GM18951 (cell line): ENCODE measurements at regions not wholly inside any gene's neighbourhood (a gene's known extent, or its start where the extent isn't known, plus 50 kb on each side); places are given as distances from the start of the nearest gene placed in this dataset.
"Not testable (repeated sequence)": the region's sequence is repeated elsewhere in the genome, so short reads cannot be mapped to it uniquely, and the experiment has no call there.

Experiments used
- POLR2A ChIP-seq: IDR thresholded peaks from 4 replicates; pipeline ENCODE4 v1.6.1; 2011; ENCODE audit warnings: mild to moderate bottlenecking; ENCODE audit not compliant: insufficient read length, insufficient read depth; ENCODE audit errors: extremely low read depth
- in situ Hi-C: fragments of 300-500 bp; cut with MboI; formaldehyde crosslinking; loops from one replicate; pipeline ENCODE4 v1.12.0; 2022; ENCODE audit warnings: low sequenced_read_pairs, mixed read lengths, inconsistent platforms; ENCODE audit not compliant: unreplicated experiment

DNA sequence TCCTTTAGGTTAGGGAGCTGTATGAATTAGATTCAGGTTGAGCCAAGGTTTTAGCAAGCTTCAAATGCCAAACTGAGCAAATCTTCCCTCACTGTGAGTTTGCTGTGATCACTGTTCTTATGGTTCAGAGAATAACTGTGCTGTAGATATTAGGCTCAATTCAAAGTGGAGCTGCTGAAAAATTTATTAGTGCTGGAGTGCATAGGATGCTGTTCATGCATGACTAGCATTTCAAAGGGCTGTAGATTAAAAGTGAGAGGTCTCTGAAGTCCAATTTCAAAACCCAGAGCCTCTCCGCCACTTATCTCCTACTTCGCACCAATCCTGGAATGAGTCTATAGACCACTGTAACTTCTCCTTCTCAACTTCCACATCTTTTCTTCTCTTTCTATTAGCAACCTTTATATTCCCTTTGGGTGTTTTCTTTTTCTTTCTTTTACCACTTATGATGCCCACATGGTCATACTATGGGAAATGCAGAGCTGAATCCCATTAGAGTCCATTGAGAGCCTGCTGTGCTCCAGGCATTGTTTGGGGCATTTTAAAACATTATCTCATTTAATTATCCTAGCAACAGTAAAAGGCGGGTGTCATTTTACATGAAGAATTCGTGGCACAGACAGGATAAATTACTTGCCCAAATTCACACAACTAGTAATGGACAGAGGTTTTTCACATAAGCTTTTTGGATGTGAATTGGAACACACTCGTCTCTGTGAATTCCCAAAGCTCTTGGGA lies 77.5 kb upstream of the EEA1 start:
- TF ChIP-seq POLR2A = no peak
- in situ Hi-C loops = no loop called here

DNA sequence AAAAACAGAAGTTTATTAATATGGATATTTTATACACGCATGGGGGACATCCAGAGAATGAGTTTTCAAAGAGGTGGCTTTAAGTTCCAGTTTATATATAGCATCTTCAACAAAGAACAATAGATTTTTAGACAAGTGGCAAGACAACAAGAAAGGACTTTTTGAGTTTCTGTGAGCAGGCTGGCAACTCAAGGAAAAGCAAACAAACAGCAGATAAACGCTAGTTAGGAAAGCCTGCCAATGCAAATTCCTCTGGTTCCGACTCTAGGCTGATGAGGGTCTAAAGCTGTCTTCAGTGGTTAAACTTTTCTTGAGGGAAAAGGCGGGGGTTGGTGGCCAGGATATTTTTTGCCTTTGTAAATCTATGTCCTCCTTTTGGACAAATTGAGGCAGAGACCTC lies 78.4 kb upstream of the EEA1 start:
- in situ Hi-C loops = no loop called here
- TF ChIP-seq POLR2A = no peak

DNA sequence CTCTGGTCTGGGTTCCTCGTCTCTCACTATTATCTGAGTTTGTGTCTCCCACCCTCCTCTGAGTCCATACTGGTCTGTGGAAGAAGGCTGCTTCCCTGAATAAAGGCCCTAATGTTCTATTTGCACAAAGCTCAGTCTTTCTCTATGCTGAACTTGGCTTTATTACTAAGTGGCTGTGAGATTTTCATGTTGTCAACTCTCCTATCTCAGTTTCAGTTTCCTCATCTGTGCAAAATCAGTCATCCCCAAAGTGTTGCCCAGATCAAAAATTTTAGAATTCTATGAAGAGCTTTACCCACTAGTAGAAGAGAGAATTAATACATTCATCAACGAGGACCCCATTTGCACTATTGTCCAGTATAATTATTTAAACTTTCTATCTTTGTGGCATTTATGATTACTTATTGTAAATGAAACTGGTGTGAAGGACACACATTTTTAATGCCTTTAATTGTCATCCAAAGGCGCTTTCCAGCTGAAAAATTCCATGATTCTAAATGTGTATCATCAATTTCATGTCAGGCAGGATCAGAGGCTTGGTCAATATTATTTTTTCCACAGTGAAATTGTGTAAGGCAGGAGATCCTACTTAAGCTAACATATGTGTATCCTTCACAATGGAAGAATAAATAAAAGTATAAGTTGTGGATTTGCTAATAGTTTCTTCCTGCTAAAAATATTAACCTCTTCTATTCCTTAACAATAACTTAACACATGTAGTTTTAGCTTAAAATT lies 79.1 kb upstream of the EEA1 start:
- no peak for TF ChIP-seq POLR2A
- in situ Hi-C loops = no loop called here

DNA sequence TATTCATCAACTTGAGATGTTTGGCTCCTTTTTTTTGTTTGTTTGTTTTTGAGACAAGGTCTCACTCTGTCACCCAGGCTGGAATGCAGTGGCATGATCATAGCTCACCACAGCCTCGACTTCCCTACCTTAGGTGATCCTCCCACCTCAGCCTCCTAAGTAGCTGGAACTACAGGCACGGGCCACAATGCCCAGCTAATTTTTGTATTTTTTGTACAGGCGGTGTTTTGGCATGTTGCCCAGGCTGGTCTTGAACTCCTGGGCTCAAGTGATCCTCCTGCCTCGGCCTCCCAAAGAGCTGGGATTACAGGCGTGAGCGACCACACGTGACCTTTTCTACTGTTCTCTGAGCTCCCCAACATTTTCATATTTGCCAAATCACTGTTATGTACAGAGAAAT lies 79.8 kb upstream of the EEA1 start:
- in situ Hi-C loops = not testable (repeated sequence)

DNA sequence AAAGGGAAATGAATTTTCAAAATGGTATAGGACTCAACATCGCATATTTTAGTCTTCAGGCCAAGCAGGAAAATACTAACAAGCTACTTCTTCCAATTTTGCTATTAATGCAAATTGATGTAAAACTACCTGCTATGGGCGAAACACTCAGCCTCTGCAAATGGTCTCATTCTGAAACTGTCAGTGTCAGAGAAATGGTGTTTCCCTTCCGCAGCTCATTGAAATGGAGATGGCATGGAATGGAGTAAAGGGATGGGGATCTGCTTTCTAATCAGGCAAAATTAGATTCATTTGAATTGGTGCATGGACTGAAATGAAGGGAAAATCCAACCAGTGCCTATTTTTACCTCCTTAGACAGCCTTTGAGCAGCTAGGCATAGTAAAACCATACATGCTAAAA lies 80.4 kb upstream of the EEA1 start:
- no peak for TF ChIP-seq POLR2A
- in situ Hi-C loops = no loop called here

DNA sequence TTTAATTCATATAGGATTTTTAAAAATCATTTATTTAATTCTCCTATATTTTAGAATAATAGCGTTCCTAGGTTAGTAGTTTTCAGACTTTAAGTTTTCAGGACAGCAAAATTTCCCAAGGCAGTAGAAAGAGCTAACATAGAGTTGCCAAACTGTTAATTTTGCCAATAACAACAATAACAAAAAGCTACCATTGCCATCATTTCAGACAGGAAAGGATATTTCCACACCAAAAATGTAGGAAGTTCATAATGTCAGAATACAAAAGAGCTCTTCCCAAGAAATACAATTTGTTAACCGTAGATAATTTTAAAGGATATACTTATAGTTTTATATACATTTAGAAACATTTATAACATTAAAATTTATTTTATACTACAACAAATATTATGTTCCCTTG lies 81.4 kb upstream of the EEA1 start:
- TF ChIP-seq POLR2A = no peak
- in situ Hi-C loops = no loop called here

DNA sequence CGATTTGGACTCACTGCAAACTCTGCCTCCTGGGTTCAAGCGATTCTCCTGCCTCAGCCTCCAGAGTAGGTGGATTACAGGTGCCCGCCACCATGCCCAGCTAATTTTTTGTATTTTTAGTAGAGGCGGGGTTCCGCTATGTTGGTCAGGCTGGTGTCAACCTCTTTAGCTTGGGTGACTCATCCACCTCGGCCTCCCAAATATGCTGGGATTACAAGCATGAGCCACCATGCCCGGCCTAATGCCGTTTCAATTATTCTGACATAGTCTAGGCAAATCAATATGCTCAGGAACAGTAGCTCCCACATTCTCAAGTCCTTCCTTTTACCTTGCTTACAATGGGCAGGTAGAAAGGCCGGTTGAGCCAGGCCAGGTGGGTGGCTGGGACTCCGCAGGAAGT lies 82.0 kb upstream of the EEA1 start:
- in situ Hi-C loops = no loop called here
- no peak for TF ChIP-seq POLR2A

DNA sequence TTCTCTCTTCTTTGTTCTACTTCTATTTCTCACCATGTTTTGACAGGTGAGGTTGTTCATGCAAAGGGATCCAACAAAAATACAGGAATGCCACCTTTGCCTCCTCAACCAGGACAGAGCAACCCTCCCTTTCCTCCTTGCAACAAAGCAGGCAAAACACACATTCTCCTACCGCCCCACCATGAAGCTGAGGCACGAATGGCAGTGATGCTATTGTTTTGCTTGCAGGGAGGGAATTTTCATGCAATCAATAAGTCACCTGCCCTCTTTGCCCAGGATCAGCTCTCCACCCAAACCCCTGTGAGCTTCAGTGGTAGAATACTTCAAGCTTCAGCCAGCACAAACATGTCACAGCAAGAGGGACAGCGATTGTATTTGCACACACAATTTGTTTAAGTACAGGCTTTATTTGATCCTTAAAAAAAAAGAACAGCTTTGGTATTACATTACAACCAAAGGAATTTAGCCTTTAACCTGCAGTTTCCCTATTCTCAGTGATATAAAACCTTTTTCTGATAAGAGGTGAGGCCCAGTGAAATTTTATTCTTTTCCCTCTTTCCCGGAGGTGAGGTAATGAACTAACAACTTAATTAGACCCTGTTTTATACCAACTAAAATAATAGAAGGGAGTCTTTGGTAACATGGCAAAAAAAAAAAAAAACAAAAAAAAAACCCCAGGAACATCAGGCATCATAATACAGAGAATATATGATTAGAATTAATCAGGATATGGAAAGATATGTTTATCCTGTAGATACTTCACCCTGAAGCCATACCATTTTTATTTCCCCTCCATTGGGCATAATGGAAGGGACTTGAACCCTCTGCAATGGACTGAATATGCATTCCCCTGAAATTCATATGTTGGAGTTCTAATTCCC lies 87.0 kb upstream of the EEA1 start:
- in situ Hi-C loops = no loop called here
- no peak for TF ChIP-seq POLR2A

DNA sequence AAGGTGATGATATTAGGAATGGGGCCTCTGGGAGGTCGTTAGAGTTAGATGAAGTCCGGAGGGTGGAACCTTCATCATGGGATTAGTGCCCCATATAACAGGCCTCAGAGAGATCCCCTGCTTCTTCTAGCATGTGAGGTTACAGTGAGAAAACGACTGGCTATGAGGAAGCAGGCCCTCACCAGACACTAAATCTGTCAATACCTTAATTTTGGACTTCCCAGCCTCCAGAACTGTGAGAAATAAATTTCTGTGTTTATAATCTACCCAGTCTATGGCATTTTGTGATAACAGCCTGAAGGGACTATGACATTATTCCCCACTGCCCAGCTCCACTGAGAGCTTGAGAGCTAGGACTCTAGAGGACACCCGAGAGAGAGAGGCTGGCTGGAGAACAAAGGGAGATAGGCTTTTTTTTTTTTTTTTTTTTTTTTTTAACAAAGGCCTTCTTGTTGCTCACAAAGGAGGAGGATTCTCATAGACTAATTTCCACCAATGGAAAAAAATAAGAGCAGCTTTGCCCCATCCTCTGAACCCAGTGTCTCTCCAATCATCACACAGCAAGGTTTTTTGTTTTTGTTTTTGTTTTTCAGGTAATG lies 87.8 kb upstream of the EEA1 start:
- no peak for TF ChIP-seq POLR2A
- in situ Hi-C loops = no loop called here

DNA sequence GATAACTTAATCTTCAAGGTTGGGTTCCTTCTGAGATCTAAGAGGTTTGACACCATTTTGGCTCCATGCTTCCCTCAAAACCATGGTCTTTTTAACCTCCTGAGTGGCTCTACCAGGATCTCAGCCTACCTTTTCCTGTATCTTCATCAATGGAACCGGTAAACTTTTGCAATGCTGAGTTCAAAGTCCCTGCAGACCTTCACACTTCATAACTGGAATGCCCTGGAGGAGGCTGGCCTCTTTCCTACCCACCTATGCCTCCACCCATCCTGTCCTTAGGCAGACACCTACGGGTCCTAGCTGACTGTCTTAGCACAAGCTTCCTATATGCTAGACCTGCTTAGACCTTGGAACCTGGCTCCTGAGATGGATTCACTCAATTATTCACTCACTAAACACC lies 89.5 kb upstream of the EEA1 start:
- in situ Hi-C loops = no loop called here
- no peak for TF ChIP-seq POLR2A

DNA sequence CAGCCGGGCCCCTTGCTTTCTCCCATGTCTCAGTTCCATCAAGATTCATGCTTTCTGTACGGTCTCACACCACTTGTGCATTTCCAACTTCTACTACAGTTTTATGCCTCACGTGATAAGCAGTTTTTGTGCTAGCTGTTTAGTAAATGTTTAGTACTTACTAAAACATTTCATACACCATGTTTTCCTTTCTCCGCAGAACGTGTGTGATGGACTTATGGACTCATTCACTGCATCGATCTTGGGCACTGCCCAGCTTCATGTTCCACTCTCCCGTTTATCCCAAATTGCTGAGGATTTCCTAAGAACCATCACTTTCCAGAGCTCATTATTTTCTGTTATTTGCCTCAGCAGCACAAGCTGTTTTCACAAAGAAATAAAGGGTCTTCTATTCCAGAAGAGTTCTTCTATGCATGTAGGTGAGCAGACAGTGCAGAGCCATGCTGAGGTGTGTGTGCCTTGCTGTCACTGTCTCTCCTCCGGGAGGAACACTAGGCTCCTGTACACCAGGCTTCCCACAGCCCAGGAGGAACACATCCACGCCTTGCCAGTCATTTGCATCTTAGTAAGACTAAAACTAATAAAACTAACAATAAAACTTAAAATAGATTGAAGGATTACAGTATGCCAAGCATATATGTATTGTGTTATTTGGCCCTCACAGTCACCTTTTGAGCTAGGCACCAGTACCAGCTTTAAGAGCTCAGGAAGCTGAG lies 90.3 kb upstream of the EEA1 start:
- TF ChIP-seq POLR2A = no peak
- in situ Hi-C loops = no loop called here

DNA sequence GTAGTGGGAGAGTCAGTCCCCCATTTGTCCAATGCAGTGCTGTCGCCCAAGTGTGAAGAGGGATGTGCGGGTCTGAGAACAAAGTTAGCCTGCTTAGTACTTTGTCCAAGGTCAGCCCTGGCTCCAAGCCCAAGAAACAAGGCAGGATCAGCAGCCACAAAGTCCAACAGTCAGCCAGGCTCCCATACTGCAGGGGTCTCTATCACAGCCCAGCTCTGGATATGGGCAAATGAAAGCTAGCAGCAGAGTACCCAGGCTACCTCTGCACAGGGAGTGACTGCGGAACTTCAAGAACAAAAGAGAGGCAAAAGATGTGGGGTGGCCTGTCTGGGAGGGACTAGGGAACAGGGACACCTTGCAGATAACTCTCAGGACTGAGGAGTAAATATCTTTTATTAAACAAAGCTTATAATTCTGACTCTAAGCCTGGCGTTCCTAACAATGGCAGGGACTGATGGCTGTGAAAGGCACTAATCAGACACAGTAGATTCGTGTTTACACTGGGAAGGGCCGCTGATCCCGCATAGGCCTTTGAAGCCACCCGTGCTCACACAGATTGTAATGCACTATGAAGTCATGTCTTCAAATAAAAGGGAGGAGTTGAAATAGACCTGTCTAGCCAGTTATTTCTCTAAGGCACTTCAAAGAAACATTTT lies 91.0 kb upstream of the EEA1 start:
- in situ Hi-C loops = no loop called here
- no peak for TF ChIP-seq POLR2A
